ENCODE measurements at regions not wholly inside any gene's neighbourhood (a gene's known extent, or its start where the extent isn't known, plus 50 kb on each side); places are given as distances from the start of the nearest gene placed in this dataset.

DNA sequence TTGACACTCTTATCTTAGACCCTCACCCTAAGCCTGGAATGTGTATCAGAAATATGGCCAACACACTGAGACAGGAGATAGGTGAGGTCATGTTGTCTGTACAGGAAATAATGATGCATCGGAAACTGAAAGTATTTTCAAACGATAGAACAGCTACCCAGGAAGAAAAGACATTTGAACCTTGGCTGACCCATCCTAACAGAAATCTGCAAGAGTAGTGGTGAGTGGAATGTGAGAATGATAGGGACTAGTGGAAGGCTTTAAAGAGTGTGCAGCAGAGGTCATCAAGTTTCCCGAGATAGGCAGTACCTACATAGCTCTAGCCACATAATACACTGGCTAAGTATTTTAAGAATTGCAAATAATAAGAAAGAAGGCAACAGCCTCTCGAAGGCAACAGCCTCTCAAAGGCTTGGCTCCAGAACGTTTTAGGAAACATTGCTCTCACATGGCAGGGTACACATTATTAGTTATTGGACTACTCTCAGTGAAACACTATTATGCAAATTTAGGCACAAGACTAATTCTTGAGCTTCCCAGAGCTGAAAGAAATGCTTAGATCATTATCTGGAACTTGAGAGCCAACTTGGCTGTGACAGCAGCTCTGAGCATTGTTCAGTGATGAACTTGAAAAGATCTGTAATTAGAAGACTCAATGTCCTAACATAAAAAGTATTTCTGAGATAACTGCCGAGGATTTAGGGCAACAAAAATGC lies 133.1 kb upstream of the FBXL7 start:
- dilution Hi-C loops (cut with MboI; ENCODE audit: extremely low pct_ligation_motif_present, low sequenced_read_pairs) = no loop called here
- no peak overlapping the region for H3K4me3 ChIP-seq (replicated peaks in 1 of 3; ENCODE audit: insufficient read depth in 1 of 3, low read depth in 1 of 3, low read length in 3 of 3)
- TF ChIP-seq FOS (IDR thresholded peaks at IDR 0.05; ENCODE audit: borderline replicate concordance, insufficient read depth, low read length) (peak; percentile 81), MYC (IDR thresholded peaks at IDR 0.05; ENCODE audit: low read depth, low read length) (no peak), GATA2 (IDR thresholded peaks at IDR 0.05; ENCODE audit: insufficient read depth, insufficient read length, low read depth, low read length) (peak; percentile 84), JUN (IDR thresholded peaks at IDR 0.05; ENCODE audit: borderline replicate concordance, insufficient read depth, insufficient read length, low read depth) (peak; percentile 88), POLR2AphosphoS5 (IDR thresholded peaks at IDR 0.05; ENCODE audit: insufficient read depth, low read depth, low read length) (peak; percentile 75)
- peak overlapping the region; percentile 66 for H3K4me2 ChIP-seq (ENCODE audit: insufficient read depth, low read length)
- intact Hi-C loops (cut with micrococcal nuclease) = loop anchor here (1.0 to 2.0 kb wide), 2 partner anchors 134 to 626 kb away; partner anchors contain the start of gene FBXL7
- H3K27ac ChIP-seq (ENCODE audit: insufficient read depth, low read depth, low read length) = peak overlapping the region; percentile 83
- POLR2A ChIA-PET = no interaction called here
- H3K79me2 ChIP-seq (ENCODE audit: control insufficient read depth, insufficient read depth, low read length) = no peaks in the 10 kb centered on the region
- H2AFZ ChIP-seq (ENCODE audit: low read depth, low read length) = peak overlapping the region; percentile 2
- no peaks in the 10 kb centered on the region for H4K20me1 ChIP-seq (replicated peaks; ENCODE audit: control insufficient read depth, extremely low read depth, insufficient read depth, low read length)
- no peaks in the 10 kb centered on the region for H3K9me1 ChIP-seq (replicated peaks; ENCODE audit: control insufficient read depth, extremely low read depth, insufficient read depth, low read length)
- CTCF ChIA-PET = interaction anchor here (0.7 to 1.8 kb wide), 6 partner anchors 8 to 628 kb away, joined by 3 to 6 read pairs (median 4); no protein-coding TSS in a partner anchor
- no peaks in the 10 kb centered on the region for H3K36me3 ChIP-seq (ENCODE audit: control insufficient read depth in 2 of 2, extremely low read depth in 1 of 2, insufficient read depth in 2 of 2, low read length in 2 of 2)
- H3K4me1 ChIP-seq (ENCODE audit: control insufficient read depth, extremely low read depth, insufficient read depth, low read length) = peaks cover 43% of the 10 kb centered on the region
- H3K9ac ChIP-seq (replicated peaks; ENCODE audit: extremely low read depth, insufficient read depth, low read length) = peak overlapping the region; percentile 48
- FAIRE-seq (peak; percentile 94), DNase-seq (ENCODE audit: low read depth, low spot score) (peak; percentile 91)
- TSS peak; percentile 57 for BruUV-seq (replicated peaks)
- H3K9me3 ChIP-seq (replicated peaks; ENCODE audit: control insufficient read depth, insufficient read depth, low read length) = no peaks in the 10 kb centered on the region
- no peaks in the 10 kb centered on the region for H3K27me3 ChIP-seq (ENCODE audit: control insufficient read depth in 2 of 2, insufficient read depth in 2 of 2, low read length in 2 of 2)

DNA sequence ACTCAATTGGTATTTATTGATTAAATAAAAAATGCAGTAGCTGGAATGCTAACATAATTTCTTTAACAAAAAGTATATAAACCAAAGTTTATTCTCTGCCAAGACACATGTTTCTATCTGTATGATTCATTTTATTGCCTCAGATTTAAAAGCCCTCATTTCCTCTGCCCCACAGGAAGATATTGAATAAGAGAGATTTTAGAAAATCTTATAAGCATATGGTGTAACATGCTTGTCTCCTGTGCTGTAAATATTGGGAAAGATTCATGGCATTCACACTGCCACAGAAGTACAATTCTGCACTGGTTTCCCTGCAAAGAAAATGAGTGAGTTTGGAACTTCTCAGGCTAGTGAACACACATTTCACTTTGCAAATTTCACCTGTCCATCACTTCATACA lies 134.9 kb upstream of the FBXL7 start:
- dilution Hi-C loops (cut with MboI; ENCODE audit: extremely low pct_ligation_motif_present, low sequenced_read_pairs) (no loop called here), intact Hi-C loops (cut with micrococcal nuclease) (no loop called here)
- H2AFZ ChIP-seq (ENCODE audit: low read depth, low read length) = peak overlapping the region; percentile 23
- peaks cover 43% of the 10 kb centered on the region for H3K4me1 ChIP-seq (ENCODE audit: control insufficient read depth, extremely low read depth, insufficient read depth, low read length)
- peak; percentile 26 for FAIRE-seq
- no peak overlapping the region for H3K4me3 ChIP-seq (replicated peaks in 1 of 3; ENCODE audit: insufficient read depth in 1 of 3, low read depth in 1 of 3, low read length in 3 of 3)
- H3K27ac ChIP-seq (ENCODE audit: insufficient read depth, low read depth, low read length) = peak overlapping the region; percentile 83
- peak; percentile 38 for DNase-seq (ENCODE audit: low read depth, low spot score)
- no peaks in the 10 kb centered on the region for H3K9me3 ChIP-seq (replicated peaks; ENCODE audit: control insufficient read depth, insufficient read depth, low read length)
- POLR2A ChIA-PET = no interaction called here
- CTCF ChIA-PET = interaction anchor here (0.9 to 1.8 kb wide), 3 partner anchors 12 to 19 kb away, joined by 3 to 6 read pairs (median 3); no protein-coding TSS in a partner anchor
- BruUV-seq (replicated peaks) = no TSS peak
- no peaks in the 10 kb centered on the region for H4K20me1 ChIP-seq (replicated peaks; ENCODE audit: control insufficient read depth, extremely low read depth, insufficient read depth, low read length)
- H3K9me1 ChIP-seq (replicated peaks; ENCODE audit: control insufficient read depth, extremely low read depth, insufficient read depth, low read length) = no peaks in the 10 kb centered on the region
- no peaks in the 10 kb centered on the region for H3K79me2 ChIP-seq (ENCODE audit: control insufficient read depth, insufficient read depth, low read length)
- H3K4me2 ChIP-seq (ENCODE audit: insufficient read depth, low read length) = peak overlapping the region; percentile 58
- no peaks in the 10 kb centered on the region for H3K27me3 ChIP-seq (ENCODE audit: control insufficient read depth in 2 of 2, insufficient read depth in 2 of 2, low read length in 2 of 2)
- TF ChIP-seq FOS (IDR thresholded peaks at IDR 0.05; ENCODE audit: borderline replicate concordance, insufficient read depth, low read length) = peak; percentile 62
- no peak for TF ChIP-seq EZH2 (IDR thresholded peaks at IDR 0.05; ENCODE audit: borderline replicate concordance, low read depth, low read length, severe bottlenecking)
- no peak for TF ChIP-seq POLR2A (IDR thresholded peaks at IDR 0.05; ENCODE audit: low read depth, low read length)
- TF ChIP-seq, protein P1, sequence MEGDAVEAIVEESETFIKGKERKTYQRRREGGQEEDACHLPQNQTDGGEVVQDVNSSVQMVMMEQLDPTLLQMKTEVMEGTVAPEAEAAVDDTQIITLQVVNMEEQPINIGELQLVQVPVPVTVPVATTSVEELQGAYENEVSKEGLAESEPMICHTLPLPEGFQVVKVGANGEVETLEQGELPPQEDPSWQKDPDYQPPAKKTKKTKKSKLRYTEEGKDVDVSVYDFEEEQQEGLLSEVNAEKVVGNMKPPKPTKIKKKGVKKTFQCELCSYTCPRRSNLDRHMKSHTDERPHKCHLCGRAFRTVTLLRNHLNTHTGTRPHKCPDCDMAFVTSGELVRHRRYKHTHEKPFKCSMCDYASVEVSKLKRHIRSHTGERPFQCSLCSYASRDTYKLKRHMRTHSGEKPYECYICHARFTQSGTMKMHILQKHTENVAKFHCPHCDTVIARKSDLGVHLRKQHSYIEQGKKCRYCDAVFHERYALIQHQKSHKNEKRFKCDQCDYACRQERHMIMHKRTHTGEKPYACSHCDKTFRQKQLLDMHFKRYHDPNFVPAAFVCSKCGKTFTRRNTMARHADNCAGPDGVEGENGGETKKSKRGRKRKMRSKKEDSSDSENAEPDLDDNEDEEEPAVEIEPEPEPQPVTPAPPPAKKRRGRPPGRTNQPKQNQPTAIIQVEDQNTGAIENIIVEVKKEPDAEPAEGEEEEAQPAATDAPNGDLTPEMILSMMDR (IDR thresholded peaks at IDR 0.05; ENCODE audit: extremely low read depth in 1 of 2, insufficient read depth in 1 of 2, low read depth in 1 of 2, low read length in 2 of 2) = no peak
- no peak for TF ChIP-seq JUN (IDR thresholded peaks at IDR 0.05; ENCODE audit: borderline replicate concordance, insufficient read depth, insufficient read length, low read depth)
- TF ChIP-seq POLR2AphosphoS5 (IDR thresholded peaks at IDR 0.05; ENCODE audit: insufficient read depth, low read depth, low read length) = no peak
- TF ChIP-seq GATA2 (IDR thresholded peaks at IDR 0.05; ENCODE audit: insufficient read depth, insufficient read length, low read depth, low read length) = no peak
- no peaks in the 10 kb centered on the region for H3K36me3 ChIP-seq (ENCODE audit: control insufficient read depth in 2 of 2, extremely low read depth in 1 of 2, insufficient read depth in 2 of 2, low read length in 2 of 2)
- no peak overlapping the region for H3K9ac ChIP-seq (replicated peaks; ENCODE audit: extremely low read depth, insufficient read depth, low read length)

All from endothelial cell of umbilical vein (primary cell).